GM20000 (cell line): ENCODE measurements at regions not wholly inside any gene's neighbourhood (a gene's known extent, or its start where the extent isn't known, plus 50 kb on each side); places are given as distances from the start of the nearest gene placed in this dataset.

Experiments
- DNase-seq: peaks from one replicate; pipeline ENCODE4 v3.0.0; 2012; ENCODE audit warnings: low spot score
- TF ChIP-seq, protein P1 (sequence below): IDR thresholded peaks from 2 replicates; pipeline ENCODE4 v1.5.1; 2012; ENCODE audit warnings: mild to moderate bottlenecking, control low read depth; ENCODE audit errors: extremely low read depth, missing control alignments

DNA sequence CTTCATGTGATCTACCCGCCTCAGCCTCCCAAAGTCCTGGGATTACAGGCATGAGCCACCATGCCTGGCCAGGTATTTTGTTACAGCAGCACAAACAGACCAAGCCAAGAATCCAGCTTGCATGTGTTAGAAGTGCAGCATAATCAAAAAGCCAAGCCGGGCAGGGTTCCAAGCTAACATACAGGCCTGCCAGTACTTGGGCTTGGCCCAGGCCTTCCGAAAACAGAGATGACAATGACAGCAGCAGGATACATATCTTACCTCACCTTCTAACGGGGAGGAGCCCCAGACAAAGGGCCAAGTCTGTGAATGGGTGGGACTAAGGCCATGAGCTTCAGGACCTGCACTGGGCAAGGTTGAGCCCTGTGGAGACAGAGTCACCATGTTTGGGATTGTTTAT is 91.4 kb upstream of the ZNF462 start:
- no peak for DNase-seq
- TF ChIP-seq, protein P1, sequence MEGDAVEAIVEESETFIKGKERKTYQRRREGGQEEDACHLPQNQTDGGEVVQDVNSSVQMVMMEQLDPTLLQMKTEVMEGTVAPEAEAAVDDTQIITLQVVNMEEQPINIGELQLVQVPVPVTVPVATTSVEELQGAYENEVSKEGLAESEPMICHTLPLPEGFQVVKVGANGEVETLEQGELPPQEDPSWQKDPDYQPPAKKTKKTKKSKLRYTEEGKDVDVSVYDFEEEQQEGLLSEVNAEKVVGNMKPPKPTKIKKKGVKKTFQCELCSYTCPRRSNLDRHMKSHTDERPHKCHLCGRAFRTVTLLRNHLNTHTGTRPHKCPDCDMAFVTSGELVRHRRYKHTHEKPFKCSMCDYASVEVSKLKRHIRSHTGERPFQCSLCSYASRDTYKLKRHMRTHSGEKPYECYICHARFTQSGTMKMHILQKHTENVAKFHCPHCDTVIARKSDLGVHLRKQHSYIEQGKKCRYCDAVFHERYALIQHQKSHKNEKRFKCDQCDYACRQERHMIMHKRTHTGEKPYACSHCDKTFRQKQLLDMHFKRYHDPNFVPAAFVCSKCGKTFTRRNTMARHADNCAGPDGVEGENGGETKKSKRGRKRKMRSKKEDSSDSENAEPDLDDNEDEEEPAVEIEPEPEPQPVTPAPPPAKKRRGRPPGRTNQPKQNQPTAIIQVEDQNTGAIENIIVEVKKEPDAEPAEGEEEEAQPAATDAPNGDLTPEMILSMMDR = no peak

DNA sequence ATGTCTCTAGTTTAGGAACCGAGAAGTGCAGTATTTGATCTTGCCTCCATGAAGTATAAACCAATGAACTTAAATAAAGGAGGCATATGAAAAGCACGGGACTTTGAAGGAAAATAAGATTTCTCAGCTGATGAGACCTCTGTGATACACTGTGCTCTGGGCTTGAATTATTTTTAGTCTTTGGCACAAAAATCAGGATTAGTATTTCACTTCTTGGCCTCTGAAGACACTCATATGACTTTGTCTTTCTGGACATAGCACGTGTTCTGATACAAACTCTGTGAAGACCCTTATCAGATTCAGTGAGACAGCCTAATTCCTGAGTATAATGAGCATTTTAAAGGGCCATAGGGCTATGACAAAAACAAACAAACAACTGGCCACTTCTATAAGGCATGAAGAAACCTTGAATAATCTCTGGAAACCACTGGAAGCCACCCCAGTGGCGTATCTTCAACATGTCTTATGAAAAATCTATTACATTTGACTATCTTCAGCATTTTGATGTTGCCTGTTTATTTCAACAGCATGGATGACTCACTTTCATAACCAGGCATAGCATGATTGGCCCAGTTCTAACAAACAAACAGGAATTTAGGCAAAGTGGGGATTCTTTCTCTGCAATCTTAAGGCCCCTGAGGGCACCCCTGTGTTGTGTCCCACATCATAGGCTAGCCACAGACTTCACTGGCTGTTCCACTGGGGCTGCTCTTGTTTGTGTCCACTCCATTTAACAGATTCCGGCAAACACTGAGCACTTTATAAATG is 90.3 kb upstream of the ZNF462 start:
- no peak for DNase-seq

GRCh38 chr9:106773750-106774149 is 89.2 kb upstream of the ZNF462 start:
- TF ChIP-seq, protein P1 = no peak
- DNase-seq = no peak

More for the DNA sequence above, 90.3 kb upstream of the ZNF462 start:
- TF ChIP-seq, protein P1 = no peak

DNA sequence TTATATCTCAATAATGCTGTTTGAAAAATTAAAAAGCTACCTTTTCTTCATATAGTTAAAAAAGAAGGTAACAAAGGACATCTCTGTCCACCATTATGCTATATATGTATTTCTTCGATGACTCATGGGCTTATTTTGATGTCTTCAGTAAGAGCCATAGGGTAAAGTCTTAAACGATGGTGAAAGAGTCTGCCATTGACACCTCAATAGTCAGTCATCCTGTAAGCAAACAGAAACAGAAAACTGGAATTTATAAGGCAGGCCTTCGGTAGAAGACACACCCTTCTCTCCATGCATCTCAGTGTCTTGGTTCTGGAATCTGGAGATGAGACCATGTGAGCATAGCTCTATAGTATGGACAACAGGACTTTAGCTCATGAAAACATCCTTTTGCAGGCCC is 87.0 kb upstream of the ZNF462 start:
- TF ChIP-seq, protein P1 = no peak
- no peak for DNase-seq

DNA sequence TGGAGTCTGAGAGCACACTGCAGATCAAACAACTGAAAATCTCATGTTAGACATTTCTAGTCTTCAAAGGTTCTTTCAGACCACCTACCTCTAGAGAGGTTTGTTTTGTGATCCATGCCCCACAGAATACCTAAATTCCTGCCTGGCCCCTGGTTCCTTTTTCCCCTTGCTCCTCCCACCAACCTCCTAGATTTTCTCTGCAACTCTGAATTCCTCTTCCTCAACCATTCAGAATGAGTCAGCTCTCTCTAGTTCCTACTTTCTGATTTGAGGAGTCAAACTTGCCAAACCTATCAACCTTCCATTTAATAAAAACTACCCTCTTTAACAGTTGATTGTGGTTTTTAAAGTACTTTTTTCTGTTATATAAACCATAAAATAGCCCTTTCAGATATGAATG is 83.2 kb upstream of the ZNF462 start:
- no peak for DNase-seq
- TF ChIP-seq, protein P1 = no peak

DNA sequence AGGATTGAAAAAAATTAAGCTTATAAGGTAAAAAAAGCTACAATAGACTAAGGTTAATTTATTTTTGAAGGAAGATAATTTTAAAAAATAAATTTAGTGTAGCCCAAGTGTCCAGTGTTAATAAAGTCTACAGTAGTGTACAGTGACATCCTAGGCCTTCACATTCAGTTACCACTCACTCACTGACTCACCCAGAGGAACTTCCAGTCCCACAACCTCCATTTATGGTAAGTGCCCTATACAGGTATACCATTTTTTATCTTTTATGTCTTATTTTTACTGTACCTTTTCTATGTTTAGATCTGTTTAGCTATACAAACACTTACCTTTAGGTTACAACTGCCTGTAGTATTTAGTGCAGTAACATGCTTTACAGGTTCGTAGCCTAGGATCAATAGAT is 79.8 kb upstream of the ZNF462 start:
- DNase-seq = no peak
- TF ChIP-seq, protein P1 = no peak

GRCh38 chr9:106784076-106784475 is 78.9 kb upstream of the ZNF462 start:
- TF ChIP-seq, protein P1 = no peak
- no peak for DNase-seq
